ENCODE measurements at regions not wholly inside any gene's neighbourhood (a gene's known extent, or its start where the extent isn't known, plus 50 kb on each side); places are given as distances from the start of the nearest gene placed in this dataset.
A peak's percentile ranks its signal among the peaks of the same experiment; 100 is the strongest.

DNA sequence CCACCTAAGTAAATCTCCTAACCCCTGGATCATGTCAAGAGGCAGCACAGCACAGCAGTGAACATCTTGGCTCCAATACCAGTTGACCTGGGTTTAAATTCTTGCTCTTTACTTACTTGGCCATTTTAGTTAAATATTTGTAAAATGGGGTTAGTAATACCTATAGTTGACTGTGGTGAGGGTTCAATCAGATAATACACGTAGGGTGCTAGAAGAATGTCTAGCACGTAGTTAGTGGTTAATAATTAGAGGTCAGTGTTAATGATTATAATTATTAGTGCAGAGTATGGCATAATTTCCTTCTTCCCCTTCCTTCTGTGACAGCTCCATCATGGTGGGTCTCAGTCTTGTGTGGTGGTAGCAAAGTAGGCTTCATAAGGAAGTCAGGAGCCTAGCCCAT, 520.8 kb downstream of the INSC start:
- ChIA-PET CTCF (ENCODE audit: low intra/inter-chr PET ratio, low total read pairs) (no interaction called here), POLR2A (no interaction called here)
- H3K9me3 ChIP-seq (ENCODE audit: low read length): no peaks in the 10 kb centered on the region
- 2% methylated on average over 2 of the region's 2 CpGs for WGBS (ENCODE audit: low lambda C conversion rate)
- no peak overlapping the region for H3K9ac ChIP-seq (ENCODE audit: insufficient read depth, low read depth, low read length)
- TF ChIP-seq ZNF547 (CRISPR knock-in tag; IDR thresholded peaks at IDR 0.05) (no peak), IKZF1 (IDR thresholded peaks at IDR 0.05) (no peak), NFKB2 (CRISPR knock-in tag; IDR thresholded peaks at IDR 0.05; ENCODE audit: borderline replicate concordance) (no peak)
- no peaks in the 10 kb centered on the region for H3K4me1 ChIP-seq (ENCODE audit: insufficient read depth, low read length)
- in situ Hi-C loops (cut with HindIII; ENCODE audit: extremely low pct_ligation_motif_present, low pct_unique_long_range_greater_than_20kb) (no loop called here), intact Hi-C loops (cut with micrococcal nuclease; ENCODE audit: unreplicated experiment) (no loop called here)
- H3K27me3 ChIP-seq (ENCODE audit: control insufficient read depth in 1 of 2, insufficient read depth in 2 of 2, low read length in 2 of 2): no peaks in the 10 kb centered on the region
- no peaks in the 10 kb centered on the region for H3K79me2 ChIP-seq (ENCODE audit: insufficient read depth, low read length)
- BruUV-seq (replicated peaks): no TSS peak
- H3K4me2 ChIP-seq (ENCODE audit: low read depth, low read length): no peak overlapping the region
- no peaks in the 10 kb centered on the region for H4K20me1 ChIP-seq (ENCODE audit: insufficient read depth, low read length)
- DNase-seq (ENCODE audit: low spot score): no peak
- H3K27ac ChIP-seq (ENCODE audit: extremely low read length, insufficient read depth, low read length): no peak overlapping the region
- H3K4me3 ChIP-seq (replicated peaks in 1 of 3; ENCODE audit: insufficient read depth in 1 of 3, low read depth in 2 of 3, low read length in 3 of 3): no peak overlapping the region
- H2AFZ ChIP-seq (ENCODE audit: low read length): no peak overlapping the region
- ATAC-seq: no peak
- FAIRE-seq: no peak
- H3K36me3 ChIP-seq (replicated peaks in 1 of 2; ENCODE audit: control insufficient read depth in 1 of 2, insufficient read depth in 2 of 2, low read length in 2 of 2): no peaks in the 10 kb centered on the region

- no peak for DNase-seq (ENCODE audit: low spot score)
- H2AFZ ChIP-seq (ENCODE audit: low read length): no peak overlapping the region
- TF ChIP-seq SP140L (CRISPR knock-in tag; IDR thresholded peaks at IDR 0.05; ENCODE audit: borderline replicate concordance) (no peak), ZNF331 (CRISPR knock-in tag; IDR thresholded peaks at IDR 0.05) (peak; percentile 61; the same call in 1 of the 2 replicates)
- H3K9me3 ChIP-seq (ENCODE audit: low read length): no peaks in the 10 kb centered on the region
- BruUV-seq (replicated peaks): no TSS peak
- intact Hi-C loops (cut with micrococcal nuclease; ENCODE audit: unreplicated experiment): no loop called here
- H3K9ac ChIP-seq (ENCODE audit: insufficient read depth, low read depth, low read length): no peak overlapping the region
- CTCF ChIA-PET (ENCODE audit: low intra/inter-chr PET ratio, low total read pairs): no interaction called here
- no peaks in the 10 kb centered on the region for H3K36me3 ChIP-seq (replicated peaks in 1 of 2; ENCODE audit: control insufficient read depth in 1 of 2, insufficient read depth in 2 of 2, low read length in 2 of 2)
- POLR2A ChIA-PET: no interaction called here
- H3K79me2 ChIP-seq (ENCODE audit: insufficient read depth, low read length): no peaks in the 10 kb centered on the region
- in situ Hi-C loops (cut with HindIII; ENCODE audit: extremely low pct_ligation_motif_present, low pct_unique_long_range_greater_than_20kb): no loop called here
- H3K4me1 ChIP-seq (ENCODE audit: insufficient read depth, low read length): no peaks in the 10 kb centered on the region
- no peak overlapping the region for H3K4me3 ChIP-seq (replicated peaks in 1 of 3; ENCODE audit: insufficient read depth in 1 of 3, low read depth in 2 of 3, low read length in 3 of 3)
- WGBS (ENCODE audit: low lambda C conversion rate): 29% methylated on average over 3 of the region's 3 CpGs
- no peaks in the 10 kb centered on the region for H3K27me3 ChIP-seq (ENCODE audit: control insufficient read depth in 1 of 2, insufficient read depth in 2 of 2, low read length in 2 of 2)
- H3K27ac ChIP-seq (ENCODE audit: extremely low read length, insufficient read depth, low read length): no peak overlapping the region
- ATAC-seq: no peak
- H3K4me2 ChIP-seq (ENCODE audit: low read depth, low read length): no peak overlapping the region
- no peak for FAIRE-seq
- no peaks in the 10 kb centered on the region for H4K20me1 ChIP-seq (ENCODE audit: insufficient read depth, low read length)
Observed at GRCh38 chr11:15636521-15637089, 521.9 kb downstream of the INSC start.
